Testis (tissue), 2 donors: ENCODE measurements at regions not wholly inside any gene's neighbourhood (a gene's known extent, or its start where the extent isn't known, plus 50 kb on each side); places are given as distances from the start of the nearest gene placed in this dataset.

ENCODE experiments used
- DNase-seq: peaks from one replicate; pipeline ENCODE4 v3.0.0-alpha.2; 2019
- H3K27ac ChIP-seq, 2 donors: fragments of 200-600 bp; sonication (generic); one replicate each; pipeline ENCODE4 v1.5.1; 2019
- H3K27me3 ChIP-seq: fragments of 200-600 bp; sonication (generic); one replicate; pipeline ENCODE4 v1.5.1; 2019
- H3K36me3 ChIP-seq: fragments of 200-600 bp; sonication (generic); one replicate; pipeline ENCODE4 v1.5.1; 2017; ENCODE audit warnings: low read depth; ENCODE audit errors: missing control alignments
- H3K4me1 ChIP-seq: fragments of 200-600 bp; sonication (generic); one replicate; pipeline ENCODE4 v1.5.1; 2019
- H3K4me3 ChIP-seq, 2 donors: fragments of 200-600 bp; sonication (generic); one replicate each; pipeline ENCODE4 v1.5.1; 2017 to 2019
- H3K9me3 ChIP-seq: fragments of 200-600 bp; sonication (generic); one replicate; pipeline ENCODE4 v1.5.1; 2017
- CTCF ChIP-seq, 3 experiments: fragments of 450-650 bp in 2 of 3; fragments of 200-600 bp in 1 of 3; sonication (generic) in 1 of 3; IDR thresholded peaks; one replicate each; pipeline ENCODE4 v1.5.1; 2016 to 2019; ENCODE audit warnings: antibody characterized with exemption in 3 of 3, mild to moderate bottlenecking in 2 of 3, moderate library complexity in 1 of 3
- POLR2A ChIP-seq: fragments of 450-650 bp; IDR thresholded peaks from one replicate; pipeline ENCODE4 v1.6.1; 2017; ENCODE audit warnings: antibody characterized with exemption, mild to moderate bottlenecking, moderate library complexity
- WGBS, 2 donors: methylation state at CpG; one replicate each; pipeline ENCODE4 v1.1.5; 2018; 5-methylcytosine and 5-hydroxymethylcytosine counted together
- intact Hi-C: fragments of 100-400 bp; cut with DNase I; formaldehyde crosslinking; loops from one replicate; pipeline ENCODE4 v1.15.1; 2023; ENCODE audit warnings: low total_unique reads

GRCh38 chr6:99104218-99104617, 156.5 kb upstream of the FBXL4 start:
- TF ChIP-seq POLR2A (no peak), CTCF (IDR thresholded peaks at IDR 0.05) (no peak)
- Histone ChIP-seq H3K9me3 (no peaks in the 10 kb centered on the region), H3K27ac (no peak overlapping the region), H3K27me3 (no peaks in the 10 kb centered on the region), H3K4me3 (no peak overlapping the region), H3K4me1 (no peaks in the 10 kb centered on the region), H3K36me3 (no peaks in the 10 kb centered on the region)
- DNase-seq = no peak
- WGBS, 2 donors = 82 to 83% methylated on average over 3 of the region's 3 CpGs
- intact Hi-C loops = no loop called here

GRCh38 chr6:99099243-99099642, 151.5 kb upstream of the FBXL4 start:
- Histone ChIP-seq H3K9me3 (no peaks in the 10 kb centered on the region), H3K36me3 (no peaks in the 10 kb centered on the region), H3K4me3 (no peak overlapping the region), H3K27ac (no peak overlapping the region), H3K27me3 (no peaks in the 10 kb centered on the region), H3K4me1 (no peaks in the 10 kb centered on the region)
- no peak for DNase-seq
- TF ChIP-seq POLR2A (no peak), CTCF (IDR thresholded peaks at IDR 0.05) (no peak)
- intact Hi-C loops = no loop called here

GRCh38 chr6:99096170-99096569, 148.4 kb upstream of the FBXL4 start:
- DNase-seq = no peak
- 69 to 87% methylated on average over 6 of the region's 6 CpGs for WGBS, 2 donors
- Histone ChIP-seq H3K4me3 (no peak overlapping the region), H3K27ac (no peak overlapping the region), H3K27me3 (no peaks in the 10 kb centered on the region), H3K4me1 (no peaks in the 10 kb centered on the region), H3K36me3 (no peaks in the 10 kb centered on the region), H3K9me3 (no peaks in the 10 kb centered on the region)
- intact Hi-C loops = no loop called here
- TF ChIP-seq CTCF (IDR thresholded peaks at IDR 0.05) = no peak
- TF ChIP-seq POLR2A = no peak

GRCh38 chr6:99093456-99094190, 145.9 kb upstream of the FBXL4 start:
- TF ChIP-seq POLR2A (no peak), CTCF (IDR thresholded peaks at IDR 0.05) (no peak)
- Histone ChIP-seq H3K4me1 (no peaks in the 10 kb centered on the region), H3K4me3 (no peak overlapping the region), H3K27me3 (no peaks in the 10 kb centered on the region), H3K36me3 (no peaks in the 10 kb centered on the region), H3K27ac (no peak overlapping the region), H3K9me3 (no peaks in the 10 kb centered on the region)
- WGBS, 2 donors = 62 to 66% methylated on average over 12 to 13 of the region's 13 CpGs
- DNase-seq = no peak
- intact Hi-C loops = no loop called here

GRCh38 chr6:99092461-99092860, 144.7 kb upstream of the FBXL4 start:
- intact Hi-C loops = no loop called here
- DNase-seq = no peak
- H3K4me1 ChIP-seq = no peaks in the 10 kb centered on the region
- WGBS, 2 donors = 69 to 82% methylated on average over 7 of the region's 7 CpGs
- H3K27me3 ChIP-seq = no peaks in the 10 kb centered on the region
- no peak overlapping the region for H3K4me3 ChIP-seq
- H3K36me3 ChIP-seq = no peaks in the 10 kb centered on the region
- no peaks in the 10 kb centered on the region for H3K9me3 ChIP-seq
- H3K27ac ChIP-seq = no peak overlapping the region
- TF ChIP-seq CTCF (IDR thresholded peaks at IDR 0.05) = no peak
- no peak for TF ChIP-seq POLR2A
